Activated T-cell treated with anti-CD3 and anti-CD28 coated beads, Interleukin-2, amount 50 U/mL, for 24 hours (primary cell): ENCODE measurements at regions not wholly inside any gene's neighbourhood (a gene's known extent, or its start where the extent isn't known, plus 50 kb on each side); places are given as distances from the start of the nearest gene placed in this dataset.

Experiments used
- DNase-seq: peaks from one replicate; pipeline ENCODE4 v3.0.0-alpha.2; 2020
- H3K27ac Mint-ChIP-seq: 2 replicates; pipeline ENCODE4 v1.8.0; 2020; ENCODE audit warnings: mild to moderate bottlenecking, mixed read lengths
- H3K27me3 Mint-ChIP-seq: 2 replicates; pipeline ENCODE4 v1.8.0; 2020; ENCODE audit warnings: mixed read lengths
- H3K36me3 Mint-ChIP-seq: 2 replicates; pipeline ENCODE4 v1.8.0; 2020; ENCODE audit warnings: low read depth, mixed read lengths
- H3K4me1 Mint-ChIP-seq: 2 replicates; pipeline ENCODE4 v1.8.0; 2020; ENCODE audit warnings: low read depth, mixed read lengths
- H3K4me3 Mint-ChIP-seq: 2 replicates; pipeline ENCODE4 v1.8.0; 2020; ENCODE audit warnings: mild to moderate bottlenecking, moderate library complexity, mixed read lengths
- H3K9me3 Mint-ChIP-seq: 2 replicates; pipeline ENCODE4 v1.8.0; 2020; ENCODE audit warnings: mixed read lengths

DNA sequence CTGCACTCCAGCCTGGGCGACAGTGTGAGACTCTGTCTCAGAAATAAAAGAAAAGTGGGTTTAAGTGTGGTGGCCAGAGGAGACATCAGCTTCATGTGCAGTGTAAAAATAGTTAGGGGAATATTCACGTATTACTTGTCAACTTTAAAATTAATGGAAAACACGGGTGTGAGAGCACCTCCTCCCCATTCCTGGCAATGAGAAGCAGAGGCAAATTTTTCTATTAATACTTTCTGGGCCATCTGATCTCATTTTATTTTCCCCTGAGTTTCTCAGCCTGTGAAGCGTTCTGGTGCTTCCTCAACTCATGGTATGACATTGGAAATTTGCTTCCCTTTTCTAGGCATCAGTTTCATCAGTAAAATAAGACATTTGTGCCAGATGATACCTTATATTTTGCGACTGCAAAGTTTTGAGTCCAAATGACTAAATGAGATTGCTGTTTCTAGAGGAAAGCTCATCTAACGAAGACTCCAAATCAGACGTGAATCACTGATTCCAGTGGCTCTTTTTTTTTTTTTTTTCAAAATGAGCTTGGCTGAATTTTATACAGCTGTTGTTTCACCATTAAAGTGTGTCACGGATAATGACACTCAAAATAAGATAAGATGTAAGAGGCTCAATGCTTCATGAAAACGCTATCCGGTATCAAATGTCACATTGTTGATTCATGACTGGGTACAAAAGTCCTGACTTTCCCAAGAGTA is 104.6 kb downstream of the MSX2 start:
- H3K36me3 Mint-ChIP-seq: no peaks in the 10 kb centered on the region
- H3K9me3 Mint-ChIP-seq: no peaks in the 10 kb centered on the region
- H3K4me3 Mint-ChIP-seq: no peak overlapping the region
- no peaks in the 10 kb centered on the region for H3K4me1 Mint-ChIP-seq
- no peak for DNase-seq
- H3K27me3 Mint-ChIP-seq: peaks cover 20% of the 10 kb centered on the region
- H3K27ac Mint-ChIP-seq: no peak overlapping the region

DNA sequence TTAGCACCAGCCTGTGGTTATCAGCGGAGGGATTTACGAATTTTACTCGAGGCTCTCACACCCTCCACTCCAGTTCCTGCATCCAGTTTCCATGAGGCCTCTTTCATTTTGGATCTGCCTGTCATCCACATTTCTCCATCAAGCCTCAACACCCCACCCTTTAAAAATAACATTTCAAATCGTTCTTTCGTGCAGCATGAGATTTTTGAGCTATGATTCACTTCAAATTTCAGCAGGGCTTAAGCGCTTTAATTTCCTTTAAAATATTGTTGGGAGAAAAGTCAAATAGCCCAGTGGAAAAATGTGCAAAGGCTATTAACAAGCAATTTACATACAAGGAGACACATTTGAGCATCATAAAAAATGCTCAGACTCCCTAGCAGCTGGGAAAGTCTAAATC is 103.2 kb downstream of the MSX2 start:
- Mint-ChIP-seq H3K4me1 (no peaks in the 10 kb centered on the region), H3K27ac (no peak overlapping the region), H3K4me3 (no peak overlapping the region), H3K36me3 (no peaks in the 10 kb centered on the region), H3K9me3 (no peaks in the 10 kb centered on the region), H3K27me3 (peaks cover 15% of the 10 kb centered on the region)
- DNase-seq: no peak

DNA sequence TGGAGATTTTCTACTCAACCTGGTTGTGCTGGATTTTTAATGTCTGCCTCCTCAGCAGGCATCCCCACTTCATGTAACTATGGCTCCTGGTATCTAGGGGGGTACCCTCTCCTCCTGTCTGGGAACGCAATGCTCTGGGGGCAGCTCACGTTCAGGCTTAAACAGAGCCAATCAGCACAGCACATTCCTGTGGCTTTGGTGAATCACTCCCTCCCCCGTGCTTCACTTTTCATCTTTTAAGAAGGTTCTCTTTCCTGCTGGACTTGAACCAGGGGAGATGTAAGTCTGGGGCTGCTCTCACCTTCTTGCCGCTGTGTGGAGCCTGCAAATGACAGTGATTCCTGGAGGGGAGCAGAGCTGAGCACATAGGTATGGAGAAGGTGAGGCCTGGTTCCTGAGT is 101.2 kb downstream of the MSX2 start:
- Mint-ChIP-seq H3K27ac (no peak overlapping the region), H3K27me3 (peaks cover 13% of the 10 kb centered on the region), H3K4me3 (no peak overlapping the region), H3K36me3 (no peaks in the 10 kb centered on the region), H3K4me1 (no peaks in the 10 kb centered on the region), H3K9me3 (no peaks in the 10 kb centered on the region)
- DNase-seq: no peak

DNA sequence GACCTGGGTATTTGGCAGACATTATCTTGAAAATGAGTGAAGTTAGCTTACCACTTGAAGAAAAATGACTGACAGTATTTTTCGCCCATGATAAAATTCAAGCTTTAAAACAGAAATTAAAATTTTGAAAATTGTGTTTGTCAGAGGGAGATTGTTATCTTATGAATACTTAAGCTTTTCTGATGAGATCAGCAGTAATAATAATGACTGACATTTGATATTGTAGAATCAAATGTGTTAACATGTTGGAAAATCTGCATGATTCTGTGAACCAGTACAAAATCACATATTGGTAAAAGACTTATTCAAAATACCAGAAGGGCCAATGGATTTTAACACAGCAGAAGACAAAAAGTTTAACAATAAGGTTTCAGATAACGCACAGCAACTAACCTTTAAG is 94.0 kb downstream of the MSX2 start:
- no peak overlapping the region for H3K27ac Mint-ChIP-seq
- H3K27me3 Mint-ChIP-seq: peaks cover 2% of the 10 kb centered on the region
- peaks cover 2% of the 10 kb centered on the region for H3K9me3 Mint-ChIP-seq
- no peaks in the 10 kb centered on the region for H3K36me3 Mint-ChIP-seq
- no peaks in the 10 kb centered on the region for H3K4me1 Mint-ChIP-seq
- no peak overlapping the region for H3K4me3 Mint-ChIP-seq
- DNase-seq: no peak

DNA sequence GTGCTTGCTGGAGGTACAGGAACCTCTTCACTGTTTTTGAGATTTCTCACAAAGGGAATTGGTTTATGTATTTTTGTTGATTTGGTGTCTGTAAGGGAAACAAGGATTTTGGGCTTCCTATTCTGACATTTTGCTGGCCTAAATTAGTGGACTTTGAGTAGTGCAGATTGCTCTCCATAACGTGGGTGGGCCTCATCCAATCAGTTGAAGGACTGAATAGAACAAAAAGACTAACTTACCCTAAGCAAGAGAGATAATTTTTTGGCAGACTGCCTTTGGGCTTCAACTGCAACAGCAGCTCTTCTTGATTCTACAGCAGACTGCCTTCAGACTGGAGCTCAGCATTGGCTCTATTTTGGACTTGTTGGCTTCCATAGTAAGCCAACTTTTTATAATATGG is 93.2 kb downstream of the MSX2 start:
- Mint-ChIP-seq H3K27ac (no peak overlapping the region), H3K27me3 (peaks cover 2% of the 10 kb centered on the region), H3K4me3 (no peak overlapping the region), H3K4me1 (no peaks in the 10 kb centered on the region), H3K36me3 (no peaks in the 10 kb centered on the region), H3K9me3 (peaks cover 2% of the 10 kb centered on the region)
- no peak for DNase-seq

DNA sequence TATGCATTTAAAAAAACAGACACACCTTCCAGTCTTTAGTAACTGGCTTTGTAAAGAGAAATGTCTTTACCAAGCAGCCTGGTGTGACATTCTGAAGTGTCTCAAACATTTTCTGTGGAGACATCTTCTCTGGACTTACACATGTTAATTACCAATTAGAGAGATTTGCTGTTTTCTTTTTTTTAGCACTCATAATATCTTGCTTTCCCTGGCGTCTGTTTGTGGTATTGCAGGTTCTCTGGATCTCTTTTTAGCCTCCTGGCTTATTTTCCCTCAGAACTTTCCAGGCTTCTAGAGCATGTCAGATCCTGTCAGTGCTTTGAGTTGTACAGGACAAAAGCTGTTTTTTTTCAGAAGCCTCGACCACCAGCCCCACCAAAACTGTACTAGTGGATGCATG is 92.5 kb downstream of the MSX2 start:
- no peak for DNase-seq
- Mint-ChIP-seq H3K9me3 (peaks cover 2% of the 10 kb centered on the region), H3K36me3 (no peaks in the 10 kb centered on the region), H3K27ac (no peak overlapping the region), H3K27me3 (peaks cover 2% of the 10 kb centered on the region), H3K4me1 (no peaks in the 10 kb centered on the region), H3K4me3 (no peak overlapping the region)

DNA sequence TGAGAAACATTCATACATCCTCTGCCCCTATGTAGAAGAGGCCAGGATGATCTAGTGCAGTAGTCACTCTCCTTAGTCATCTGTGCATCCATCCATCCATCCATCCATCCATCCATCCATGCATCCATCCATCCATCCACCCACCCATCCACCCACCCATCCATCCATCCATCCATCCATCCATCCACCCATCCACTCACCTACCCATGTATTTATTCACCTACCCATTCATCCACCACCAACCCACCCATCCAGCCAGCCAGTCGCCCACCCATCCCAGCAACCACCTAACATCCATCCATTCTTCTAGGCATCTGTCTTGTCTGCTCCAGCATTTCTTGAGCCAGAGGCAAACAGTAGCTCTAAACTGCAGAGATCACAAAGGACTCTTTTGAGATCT is 87.1 kb downstream of the MSX2 start:
- H3K9me3 Mint-ChIP-seq: no peaks in the 10 kb centered on the region
- H3K36me3 Mint-ChIP-seq: no peaks in the 10 kb centered on the region
- peaks cover 3% of the 10 kb centered on the region for H3K27me3 Mint-ChIP-seq
- no peak for DNase-seq
- H3K4me3 Mint-ChIP-seq: no peak overlapping the region
- H3K4me1 Mint-ChIP-seq: no peaks in the 10 kb centered on the region
- H3K27ac Mint-ChIP-seq: no peak overlapping the region

DNA sequence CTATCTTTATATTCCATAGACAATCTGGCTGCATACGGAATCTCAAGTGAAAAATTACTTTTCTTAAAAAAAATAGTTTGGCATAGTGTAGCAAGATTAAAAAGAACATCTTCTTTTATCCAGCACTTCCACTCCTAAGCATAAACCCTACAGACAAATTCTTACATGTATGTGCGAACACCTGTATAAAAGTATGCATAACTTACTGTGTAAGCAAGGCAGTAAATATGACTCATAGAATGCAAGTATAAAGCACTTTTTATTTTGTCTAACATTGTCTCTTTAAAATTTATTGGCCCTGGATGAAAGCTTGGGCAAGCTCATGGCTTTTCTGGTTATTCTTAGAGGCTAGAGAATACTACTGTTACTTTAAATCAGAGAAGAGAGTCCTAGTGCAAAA is 86.4 kb downstream of the MSX2 start:
- no peak for DNase-seq
- peaks cover 3% of the 10 kb centered on the region for H3K27me3 Mint-ChIP-seq
- H3K36me3 Mint-ChIP-seq: no peaks in the 10 kb centered on the region
- H3K4me1 Mint-ChIP-seq: no peaks in the 10 kb centered on the region
- no peak overlapping the region for H3K4me3 Mint-ChIP-seq
- H3K27ac Mint-ChIP-seq: no peak overlapping the region
- H3K9me3 Mint-ChIP-seq: no peaks in the 10 kb centered on the region

DNA sequence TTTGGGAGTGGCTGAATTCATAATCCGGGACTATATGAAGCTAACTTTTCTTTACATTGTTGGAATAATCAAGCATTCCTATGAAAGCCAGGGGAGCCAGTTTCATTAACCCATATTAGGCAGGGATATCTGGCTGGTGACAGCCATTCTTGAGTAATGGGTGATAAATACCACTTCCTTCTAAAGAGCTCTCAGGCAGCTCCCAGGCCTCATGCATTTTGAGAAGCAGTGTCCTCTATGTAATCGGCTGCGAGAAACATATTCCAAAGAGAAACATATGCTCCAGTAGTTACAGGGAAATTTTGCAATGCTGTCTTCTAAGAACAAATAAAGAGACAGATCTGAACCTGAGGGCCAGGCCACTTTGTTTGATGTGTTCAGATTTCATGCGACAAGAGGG is 83.1 kb downstream of the MSX2 start:
- DNase-seq: no peak
- peaks cover 11% of the 10 kb centered on the region for H3K27me3 Mint-ChIP-seq
- H3K27ac Mint-ChIP-seq: no peak overlapping the region
- H3K36me3 Mint-ChIP-seq: no peaks in the 10 kb centered on the region
- H3K9me3 Mint-ChIP-seq: no peaks in the 10 kb centered on the region
- H3K4me1 Mint-ChIP-seq: no peaks in the 10 kb centered on the region
- H3K4me3 Mint-ChIP-seq: no peak overlapping the region

DNA sequence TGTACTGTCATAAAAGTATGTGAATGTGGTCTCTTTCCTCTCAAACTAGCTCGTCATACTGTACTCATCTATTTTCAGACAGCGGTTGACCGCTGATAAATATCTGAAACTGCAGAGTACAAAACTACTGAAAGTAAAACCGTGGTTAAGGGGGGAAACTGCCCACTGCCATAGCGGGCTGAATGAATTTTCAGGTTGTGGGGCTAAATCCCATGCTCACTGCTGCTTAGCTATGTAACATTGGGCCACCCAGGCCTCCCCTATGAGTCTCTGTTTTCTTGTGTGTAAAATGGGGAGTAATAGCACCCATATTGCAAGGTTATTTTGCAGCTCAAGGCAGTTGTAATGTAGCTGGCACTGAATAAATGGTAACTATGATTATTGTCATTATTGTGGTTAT is 82.3 kb downstream of the MSX2 start:
- no peak overlapping the region for H3K27ac Mint-ChIP-seq
- H3K27me3 Mint-ChIP-seq: peaks cover 11% of the 10 kb centered on the region
- no peaks in the 10 kb centered on the region for H3K9me3 Mint-ChIP-seq
- DNase-seq: no peak
- no peaks in the 10 kb centered on the region for H3K36me3 Mint-ChIP-seq
- no peaks in the 10 kb centered on the region for H3K4me1 Mint-ChIP-seq
- H3K4me3 Mint-ChIP-seq: no peak overlapping the region

DNA sequence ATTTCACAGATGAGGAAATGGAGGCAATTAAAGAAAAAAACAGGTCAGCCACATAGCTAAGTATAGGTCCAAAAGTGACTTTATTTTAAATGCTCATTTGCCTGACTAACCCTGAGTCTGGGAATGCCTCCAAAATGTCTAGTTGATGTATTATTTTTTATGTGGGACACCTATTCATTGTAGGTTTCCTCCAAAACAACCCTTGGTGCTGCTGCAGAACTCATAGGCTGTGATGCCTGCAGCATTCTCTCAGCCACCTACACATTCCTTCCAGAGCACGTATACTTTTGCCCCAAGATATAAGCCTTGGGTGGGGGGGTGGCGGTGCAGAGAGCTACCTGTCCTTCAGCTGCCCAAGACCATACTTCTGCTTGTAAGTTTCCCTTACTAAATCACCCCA is 77.4 kb downstream of the MSX2 start:
- Mint-ChIP-seq H3K27ac (no peak overlapping the region), H3K27me3 (peaks cover 34% of the 10 kb centered on the region), H3K36me3 (no peaks in the 10 kb centered on the region), H3K9me3 (no peaks in the 10 kb centered on the region), H3K4me1 (no peaks in the 10 kb centered on the region), H3K4me3 (no peak overlapping the region)
- DNase-seq: no peak

DNA sequence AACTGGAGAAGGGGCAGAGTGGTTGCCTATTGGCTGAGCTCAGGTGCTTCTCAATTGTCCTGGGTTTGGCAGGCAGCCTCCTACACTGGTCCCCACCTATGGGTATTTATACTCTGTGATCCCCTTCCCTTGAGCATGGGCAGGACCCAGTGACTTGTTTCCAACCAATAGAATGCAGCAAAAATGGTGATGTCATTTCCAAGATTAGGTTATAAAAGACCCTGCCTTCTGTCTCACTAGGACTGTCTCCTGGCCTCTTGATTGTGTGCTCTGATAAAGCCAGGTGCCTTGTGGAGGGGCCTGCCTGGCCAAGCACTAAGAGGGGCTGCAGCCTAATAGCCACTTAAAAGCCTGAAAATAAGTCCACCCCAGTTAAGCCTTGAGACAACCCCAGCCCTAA is 76.1 kb downstream of the MSX2 start:
- no peaks in the 10 kb centered on the region for H3K4me1 Mint-ChIP-seq
- no peaks in the 10 kb centered on the region for H3K36me3 Mint-ChIP-seq
- H3K27me3 Mint-ChIP-seq: peaks cover 42% of the 10 kb centered on the region
- no peak overlapping the region for H3K4me3 Mint-ChIP-seq
- H3K9me3 Mint-ChIP-seq: no peaks in the 10 kb centered on the region
- no peak for DNase-seq
- H3K27ac Mint-ChIP-seq: no peak overlapping the region

DNA sequence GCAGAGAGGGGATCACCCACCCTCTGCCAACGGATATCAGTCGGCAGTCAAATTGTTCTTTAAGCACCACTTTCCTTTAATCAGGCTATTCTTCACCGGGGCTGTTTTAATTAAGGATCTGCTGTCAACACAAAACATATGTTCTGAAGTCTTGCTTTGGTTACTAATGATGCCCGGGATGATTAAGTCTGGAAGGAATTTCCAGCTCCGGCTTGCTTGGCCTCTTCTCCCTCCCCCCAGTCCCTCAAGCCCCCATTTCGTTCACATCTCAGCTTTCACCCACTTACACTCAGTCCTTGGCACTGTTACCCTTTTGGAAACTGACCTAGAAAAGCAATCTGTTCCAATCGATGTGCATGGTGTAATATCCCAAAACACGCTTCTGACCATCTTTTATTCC is 74.7 kb downstream of the MSX2 start:
- Mint-ChIP-seq H3K4me1 (no peaks in the 10 kb centered on the region), H3K27ac (no peak overlapping the region), H3K36me3 (no peaks in the 10 kb centered on the region), H3K27me3 (peaks cover 43% of the 10 kb centered on the region), H3K9me3 (no peaks in the 10 kb centered on the region), H3K4me3 (no peak overlapping the region)
- no peak for DNase-seq

DNA sequence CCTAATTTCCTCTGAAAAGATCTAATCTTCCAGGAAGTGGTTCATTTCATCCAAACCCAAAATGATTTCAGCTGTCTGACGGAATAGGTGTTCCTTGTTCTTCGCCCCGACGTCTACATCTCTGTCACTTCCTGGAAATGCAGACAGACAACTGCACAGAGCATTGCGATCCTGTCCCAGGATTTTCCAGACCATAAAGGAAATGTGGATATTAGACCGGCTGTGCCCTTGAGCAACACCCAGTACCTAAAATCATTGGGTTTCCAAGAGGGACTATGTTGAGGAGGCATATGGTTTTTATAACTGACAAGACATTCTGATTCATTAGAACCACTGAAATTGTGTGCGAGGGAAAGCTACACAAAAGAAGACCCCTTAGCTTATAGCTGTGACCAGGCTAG is 74.2 kb downstream of the MSX2 start:
- Mint-ChIP-seq H3K36me3 (no peaks in the 10 kb centered on the region), H3K4me1 (peaks cover 3% of the 10 kb centered on the region), H3K4me3 (no peak overlapping the region), H3K27ac (no peak overlapping the region), H3K9me3 (no peaks in the 10 kb centered on the region), H3K27me3 (peaks cover 49% of the 10 kb centered on the region)
- DNase-seq: no peak

DNA sequence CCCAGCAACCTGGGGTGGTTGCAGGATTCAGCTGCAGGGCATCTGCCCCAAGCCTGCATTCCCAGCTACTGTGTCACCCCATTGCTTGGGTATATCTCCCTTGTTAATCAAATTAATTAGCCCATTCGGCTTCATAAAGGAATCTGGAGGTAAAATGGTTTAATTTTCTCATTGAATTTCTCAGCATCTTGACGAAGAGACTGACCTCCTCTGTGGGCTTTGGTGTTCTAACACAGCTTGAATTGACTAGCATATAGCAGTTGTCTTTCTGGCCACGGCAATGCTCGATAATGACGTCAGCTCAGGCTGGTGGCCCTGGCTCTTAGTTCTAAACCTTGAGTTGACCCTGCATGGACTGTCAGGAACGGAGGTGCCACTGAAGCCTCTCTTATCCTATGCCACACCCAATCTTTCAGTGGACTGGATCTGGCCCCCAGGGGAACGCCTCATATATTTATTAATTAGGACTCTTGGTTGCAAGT is 72.4 kb downstream of the MSX2 start:
- no peak for DNase-seq
- no peak overlapping the region for H3K27ac Mint-ChIP-seq
- peaks cover 3% of the 10 kb centered on the region for H3K4me1 Mint-ChIP-seq
- H3K4me3 Mint-ChIP-seq: no peak overlapping the region
- no peaks in the 10 kb centered on the region for H3K36me3 Mint-ChIP-seq
- H3K9me3 Mint-ChIP-seq: no peaks in the 10 kb centered on the region
- H3K27me3 Mint-ChIP-seq: peaks cover 64% of the 10 kb centered on the region
